HepG2 (cell line): ENCODE measurements at regions not wholly inside any gene's neighbourhood (a gene's known extent, or its start where the extent isn't known, plus 50 kb on each side); places are given as distances from the start of the nearest gene placed in this dataset.

Experiments used
- ATAC-seq: fragments of 200-7000 bp; cut with Tn5 transposase; 3 replicates; pipeline ENCODE4 v1.9.1; 2020; ENCODE audit warnings: mild to moderate bottlenecking, moderate library complexity
- BruUV-seq: library from RNA; stranded (reverse); fragments of 400-500 nt; replicated peaks from 2 replicates; lab custom pipeline; 2021; lab: Mats Ljungman, UMichigan
- CTCF ChIA-PET: fragments of 300-600 bp; formaldehyde crosslinking; extraction: SDS; loops from one replicate; lab custom pipeline; 2021; ENCODE audit warnings: low total read pairs, inconsistent platforms, low intra/inter-chr PET ratio; lab: Yijun Ruan, JAX
- POLR2A ChIA-PET: fragments of 350-600 bp; sonication (Branson Sonifier 250); formaldehyde crosslinking; loops from one replicate; lab custom pipeline; 2020; ENCODE audit warnings: antibody characterized with exemption, inconsistent platforms; lab: Yijun Ruan, JAX
- DNase-seq: peaks from one replicate; pipeline ENCODE4 v3.0.0-alpha.2; 2015; ENCODE audit warnings: low spot score
- FAIRE-seq: peaks from 3 replicates; lab custom pipeline; 2011; peaks lifted over from hg19 to GRCh38; lab: Jason Lieb, UNC
- H2AFZ ChIP-seq: one replicate; pipeline ENCODE4 v1.6.1; 2011; ENCODE audit warnings: low read length, inconsistent platforms
- H3K27ac ChIP-seq: fragments of 300-600 bp; 3 replicates; pipeline ENCODE4 v1.8.0; 2011; ENCODE audit warnings: mixed run types, mild to moderate bottlenecking, mixed read lengths, low read length, inconsistent platforms; ENCODE audit not compliant: insufficient read depth; ENCODE audit errors: extremely low read length
- H3K27me3 ChIP-seq, 2 experiments: fragments of 200-600 bp in 1 of 2; 2 replicates in 1 of 2; 3 replicates in 1 of 2; pipeline versions ENCODE4 v1.6.0 to v1.8.0; 2011; ENCODE audit warnings: low read length in 2 of 2, mild to moderate bottlenecking in 2 of 2, moderate library complexity in 2 of 2, inconsistent platforms in 1 of 2; ENCODE audit not compliant: insufficient read depth in 2 of 2, control insufficient read depth in 1 of 2
- H3K36me3 ChIP-seq, 2 experiments: fragments of 200-600 bp in 1 of 2; replicated peaks in 1 of 2; 2 replicates in 1 of 2; 3 replicates in 1 of 2; pipeline versions ENCODE4 v1.5.1 to v1.8.0; 2011; ENCODE audit warnings: low read length in 2 of 2, inconsistent platforms in 1 of 2; ENCODE audit not compliant: insufficient read depth in 2 of 2, control insufficient read depth in 1 of 2
- H3K4me1 ChIP-seq: 2 replicates; pipeline ENCODE4 v1.5.1; 2012; ENCODE audit warnings: low read length, inconsistent platforms; ENCODE audit not compliant: insufficient read depth
- H3K4me2 ChIP-seq: 2 replicates; pipeline ENCODE4 v1.6.0; 2011; ENCODE audit warnings: low read depth, low read length, inconsistent platforms
- H3K4me3 ChIP-seq, 3 experiments: fragments of 200-600 bp in 1 of 3; sonication (generic), shearing (Covaris generic) in 1 of 3; replicated peaks in 1 of 3; 2 replicates each; pipeline ENCODE4 v1.5.1; 2011 to 2016; ENCODE audit warnings: low read length in 3 of 3, inconsistent platforms in 2 of 3, low read depth in 2 of 3, mild to moderate bottlenecking in 2 of 3, control low read depth in 1 of 3, mixed read lengths in 1 of 3; ENCODE audit not compliant: insufficient read depth in 1 of 3
- H3K79me2 ChIP-seq: one replicate; pipeline ENCODE4 v1.6.1; 2011; ENCODE audit warnings: low read length, inconsistent platforms; ENCODE audit not compliant: insufficient read depth
- H3K9ac ChIP-seq: 2 replicates; pipeline ENCODE4 v1.6.0; 2011; ENCODE audit warnings: mild to moderate bottlenecking, low read depth, low read length, inconsistent platforms; ENCODE audit not compliant: insufficient read depth
- H3K9me3 ChIP-seq: 2 replicates; pipeline ENCODE4 v1.5.1; 2012; ENCODE audit warnings: mild to moderate bottlenecking, low read length
- H4K20me1 ChIP-seq: 2 replicates; pipeline ENCODE4 v1.6.0; 2011; ENCODE audit warnings: inconsistent platforms, mild to moderate bottlenecking, low read length, moderate library complexity; ENCODE audit not compliant: insufficient read depth
- CEBPB ChIP-seq: IDR thresholded peaks from 2 replicates; pipeline ENCODE4 v1.6.1; 2011; ENCODE audit warnings: low read depth, low read length, improper control_type of control experiment, borderline replicate concordance
- CEBPG ChIP-seq: IDR thresholded peaks from 2 replicates; pipeline ENCODE4 v1.6.1; 2016
- FOXM1 ChIP-seq: sonication (generic); formaldehyde crosslinking; IDR thresholded peaks from 2 replicates; pipeline ENCODE4 v1.5.0; 2020; ENCODE audit warnings: missing genetic modification reagents
- STAG1 ChIP-seq: sonication (generic); formaldehyde crosslinking; IDR thresholded peaks from 2 replicates; pipeline ENCODE4 v1.4.0; 2020; ENCODE audit warnings: missing genetic modification reagents
- TEAD3 ChIP-seq: optimal IDR thresholded peaks from 2 replicates; pipeline ENCODE3; 2016; ENCODE audit warnings: borderline replicate concordance
- ZFP37 ChIP-seq: sonication (generic); formaldehyde crosslinking; IDR thresholded peaks from 2 replicates; pipeline ENCODE4 v1.4.0; 2020; ENCODE audit warnings: missing genetic modification reagents, borderline replicate concordance
- WGBS: methylation state at CpG from one replicate; pipeline ENCODE4 v1.1.6; 2017; ENCODE audit warnings: low lambda C conversion rate; 5-methylcytosine and 5-hydroxymethylcytosine counted together
- in situ Hi-C: cut with HindIII; loops from 2 replicates; pipeline ENCODE4 v1.10.0; 2017; ENCODE audit warnings: low pct_unique_long_range_greater_than_20kb; ENCODE audit not compliant: extremely low pct_ligation_motif_present
- intact Hi-C: fragments of 100-400 bp; cut with micrococcal nuclease; formaldehyde crosslinking; loops from one replicate; pipeline ENCODE4 v1.10.0; 2022; ENCODE audit not compliant: unreplicated experiment
- TF ChIP-seq, protein P1 (sequence below): sonication (generic); formaldehyde crosslinking; IDR thresholded peaks from 2 replicates; pipeline ENCODE4 v1.4.0; 2020; ENCODE audit warnings: missing genetic modification reagents, mild to moderate bottlenecking, borderline replicate concordance
- TF ChIP-seq, protein P2 (sequence below): sonication (generic); formaldehyde crosslinking; IDR thresholded peaks from 2 replicates; pipeline ENCODE4 v1.5.0; 2020; ENCODE audit warnings: missing genetic modification reagents, mild to moderate bottlenecking, borderline replicate concordance
- TF ChIP-seq, protein P3 (sequence below): sonication (generic); formaldehyde crosslinking; IDR thresholded peaks from 2 replicates; pipeline ENCODE4 v1.4.0; 2020; ENCODE audit warnings: missing genetic modification reagents
- TF ChIP-seq, protein P4 (sequence below): sonication (generic); formaldehyde crosslinking; IDR thresholded peaks from 2 replicates; pipeline ENCODE4 v1.5.0; 2020; ENCODE audit warnings: mild to moderate bottlenecking, missing genetic modification reagents, moderate library complexity

GRCh38 chr3:117435506-117435905, 725.9 kb downstream of the TUSC7 start:
- H3K9me3 ChIP-seq: no peaks in the 10 kb centered on the region
- no peaks in the 10 kb centered on the region for H3K27me3 ChIP-seq
- DNase-seq (no peak), ATAC-seq (no peak), FAIRE-seq (no peak)
- no peak overlapping the region for H2AFZ ChIP-seq
- no peaks in the 10 kb centered on the region for H3K79me2 ChIP-seq
- BruUV-seq: no TSS peak
- ChIA-PET CTCF (no interaction called here), POLR2A (no interaction called here)
- H3K9ac ChIP-seq: no peak overlapping the region
- TF ChIP-seq, protein P1, sequence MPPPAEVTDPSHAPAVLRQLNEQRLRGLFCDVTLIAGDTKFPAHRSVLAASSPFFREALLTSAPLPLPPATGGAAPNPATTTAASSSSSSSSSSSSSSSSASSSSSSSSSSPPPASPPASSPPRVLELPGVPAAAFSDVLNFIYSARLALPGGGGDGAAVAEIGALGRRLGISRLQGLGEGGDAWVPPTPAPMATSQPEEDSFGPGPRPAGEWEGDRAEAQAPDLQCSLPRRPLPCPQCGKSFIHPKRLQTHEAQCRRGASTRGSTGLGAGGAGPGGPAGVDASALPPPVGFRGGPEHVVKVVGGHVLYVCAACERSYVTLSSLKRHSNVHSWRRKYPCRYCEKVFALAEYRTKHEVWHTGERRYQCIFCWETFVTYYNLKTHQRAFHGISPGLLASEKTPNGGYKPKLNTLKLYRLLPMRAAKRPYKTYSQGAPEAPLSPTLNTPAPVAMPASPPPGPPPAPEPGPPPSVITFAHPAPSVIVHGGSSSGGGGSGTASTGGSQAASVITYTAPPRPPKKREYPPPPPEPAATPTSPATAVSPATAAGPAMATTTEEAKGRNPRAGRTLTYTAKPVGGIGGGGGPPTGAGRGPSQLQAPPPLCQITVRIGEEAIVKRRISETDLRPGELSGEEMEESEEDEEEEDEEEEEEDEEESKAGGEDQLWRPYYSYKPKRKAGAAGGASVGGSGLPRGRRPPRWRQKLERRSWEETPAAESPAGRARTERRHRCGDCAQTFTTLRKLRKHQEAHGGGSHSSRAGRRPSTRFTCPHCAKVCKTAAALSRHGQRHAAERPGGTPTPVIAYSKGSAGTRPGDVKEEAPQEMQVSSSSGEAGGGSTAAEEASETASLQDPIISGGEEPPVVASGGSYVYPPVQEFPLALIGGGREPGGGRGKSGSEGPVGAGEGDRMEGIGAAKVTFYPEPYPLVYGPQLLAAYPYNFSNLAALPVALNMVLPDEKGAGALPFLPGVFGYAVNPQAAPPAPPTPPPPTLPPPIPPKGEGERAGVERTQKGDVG: no peak
- TF ChIP-seq, protein P2, sequence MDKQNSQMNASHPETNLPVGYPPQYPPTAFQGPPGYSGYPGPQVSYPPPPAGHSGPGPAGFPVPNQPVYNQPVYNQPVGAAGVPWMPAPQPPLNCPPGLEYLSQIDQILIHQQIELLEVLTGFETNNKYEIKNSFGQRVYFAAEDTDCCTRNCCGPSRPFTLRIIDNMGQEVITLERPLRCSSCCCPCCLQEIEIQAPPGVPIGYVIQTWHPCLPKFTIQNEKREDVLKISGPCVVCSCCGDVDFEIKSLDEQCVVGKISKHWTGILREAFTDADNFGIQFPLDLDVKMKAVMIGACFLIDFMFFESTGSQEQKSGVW (CRISPR knock-in tag): no peak
- no peak overlapping the region for H3K27ac ChIP-seq
- intact Hi-C loops (no loop called here), in situ Hi-C loops (no loop called here)
- H3K4me3 ChIP-seq: no peak overlapping the region
- WGBS: 34% methylated on average over 6 of the region's 6 CpGs
- no peaks in the 10 kb centered on the region for H3K36me3 ChIP-seq
- no peak overlapping the region for H3K4me2 ChIP-seq
- H4K20me1 ChIP-seq: no peaks in the 10 kb centered on the region
- H3K4me1 ChIP-seq: no peaks in the 10 kb centered on the region

- POLR2A ChIA-PET: no interaction called here
- in situ Hi-C loops (no loop called here), intact Hi-C loops (no loop called here)
- H3K9ac ChIP-seq: no peak overlapping the region
- H3K27ac ChIP-seq: no peak overlapping the region
- H3K4me1 ChIP-seq: no peaks in the 10 kb centered on the region
- H3K4me3 ChIP-seq: no peak overlapping the region
- ATAC-seq (peak; percentile 58), FAIRE-seq (no peak), DNase-seq (peak; percentile 13)
- BruUV-seq: no TSS peak
- WGBS: 36% methylated on average over 3 of the region's 3 CpGs
- no peaks in the 10 kb centered on the region for H3K27me3 ChIP-seq
- CTCF ChIA-PET: interaction anchor here (1.3 kb wide), 1 partner anchor 380 kb away, joined by 3 read pairs; no protein-coding TSS in a partner anchor
- no peaks in the 10 kb centered on the region for H3K36me3 ChIP-seq
- no peaks in the 10 kb centered on the region for H4K20me1 ChIP-seq
- H3K79me2 ChIP-seq: no peaks in the 10 kb centered on the region
- TF ChIP-seq, protein P3, sequence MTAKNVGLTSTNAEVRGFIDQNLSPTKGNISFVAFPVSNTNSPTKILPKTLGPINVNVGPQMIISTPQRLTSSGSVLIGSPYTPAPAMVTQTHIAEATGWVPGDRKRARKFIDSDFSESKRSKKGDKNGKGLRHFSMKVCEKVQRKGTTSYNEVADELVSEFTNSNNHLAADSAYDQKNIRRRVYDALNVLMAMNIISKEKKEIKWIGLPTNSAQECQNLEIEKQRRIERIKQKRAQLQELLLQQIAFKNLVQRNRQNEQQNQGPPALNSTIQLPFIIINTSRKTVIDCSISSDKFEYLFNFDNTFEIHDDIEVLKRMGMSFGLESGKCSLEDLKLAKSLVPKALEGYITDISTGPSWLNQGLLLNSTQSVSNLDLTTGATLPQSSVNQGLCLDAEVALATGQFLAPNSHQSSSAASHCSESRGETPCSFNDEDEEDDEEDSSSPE: no peak
- TF ChIP-seq TEAD3 (peak; percentile 95), FOXM1 (CRISPR knock-in tag) (no peak), ZFP37 (CRISPR knock-in tag) (no peak), CEBPG (CRISPR knock-in tag) (peak; percentile 74), STAG1 (CRISPR knock-in tag) (peak; percentile 41), CEBPB (peak; percentile 22; the same call in 1 of the 2 replicates)
- TF ChIP-seq, protein P4, sequence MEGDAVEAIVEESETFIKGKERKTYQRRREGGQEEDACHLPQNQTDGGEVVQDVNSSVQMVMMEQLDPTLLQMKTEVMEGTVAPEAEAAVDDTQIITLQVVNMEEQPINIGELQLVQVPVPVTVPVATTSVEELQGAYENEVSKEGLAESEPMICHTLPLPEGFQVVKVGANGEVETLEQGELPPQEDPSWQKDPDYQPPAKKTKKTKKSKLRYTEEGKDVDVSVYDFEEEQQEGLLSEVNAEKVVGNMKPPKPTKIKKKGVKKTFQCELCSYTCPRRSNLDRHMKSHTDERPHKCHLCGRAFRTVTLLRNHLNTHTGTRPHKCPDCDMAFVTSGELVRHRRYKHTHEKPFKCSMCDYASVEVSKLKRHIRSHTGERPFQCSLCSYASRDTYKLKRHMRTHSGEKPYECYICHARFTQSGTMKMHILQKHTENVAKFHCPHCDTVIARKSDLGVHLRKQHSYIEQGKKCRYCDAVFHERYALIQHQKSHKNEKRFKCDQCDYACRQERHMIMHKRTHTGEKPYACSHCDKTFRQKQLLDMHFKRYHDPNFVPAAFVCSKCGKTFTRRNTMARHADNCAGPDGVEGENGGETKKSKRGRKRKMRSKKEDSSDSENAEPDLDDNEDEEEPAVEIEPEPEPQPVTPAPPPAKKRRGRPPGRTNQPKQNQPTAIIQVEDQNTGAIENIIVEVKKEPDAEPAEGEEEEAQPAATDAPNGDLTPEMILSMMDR: peak; percentile 29; the same call in 1 of the 2 replicates
- no peak overlapping the region for H2AFZ ChIP-seq
- H3K9me3 ChIP-seq: no peaks in the 10 kb centered on the region
- no peak overlapping the region for H3K4me2 ChIP-seq
Observed at GRCh38 chr3:117439812-117440211, 730.2 kb downstream of the TUSC7 start.
